AG09319 (cell line): ENCODE measurements at regions not wholly inside any gene's neighbourhood (a gene's known extent, or its start where the extent isn't known, plus 50 kb on each side); places are given as distances from the start of the nearest gene placed in this dataset.
"Not testable (repeated sequence)": the region's sequence is repeated elsewhere in the genome, so short reads cannot be mapped to it uniquely, and the experiment has no call there.

ENCODE experiments used
- DNase-seq: peaks from one replicate; pipeline ENCODE4 v3.0.0-alpha.2; 2010; ENCODE audit warnings: low read depth; ENCODE audit errors: extremely low read depth
- CTCF ChIP-seq: IDR thresholded peaks from 2 replicates; pipeline ENCODE4 v1.5.1; 2011; ENCODE audit warnings: low read depth, mild to moderate bottlenecking, inconsistent platforms, low read length, moderate library complexity

GRCh38 chr5:50553560-50553984, 112.5 kb upstream of the EMB start:
- TF ChIP-seq CTCF: no peak
- no peak for DNase-seq

GRCh38 chr5:50558640-50559039, 107.8 kb upstream of the PARP8 start:
- not testable (repeated sequence) for DNase-seq

GRCh38 chr5:50559955-50560354, 106.5 kb upstream of the PARP8 start:
- TF ChIP-seq CTCF: no peak
- no peak for DNase-seq

- DNase-seq: no peak
- TF ChIP-seq CTCF: no peak
These were observed 103.7 kb upstream of the PARP8 start for GRCh38 chr5:50562694-50563093.

GRCh38 chr5:50564079-50564478, 102.4 kb upstream of the PARP8 start:
- TF ChIP-seq CTCF: no peak
- no peak for DNase-seq

- no peak for DNase-seq
- TF ChIP-seq CTCF: no peak
These were observed 101.9 kb upstream of the PARP8 start for GRCh38 chr5:50564558-50564957.

- DNase-seq: no peak
- TF ChIP-seq CTCF: no peak
These were observed 92.3 kb upstream of the PARP8 start for GRCh38 chr5:50574121-50574520.

GRCh38 chr5:50575740-50576139, 90.7 kb upstream of the PARP8 start:
- no peak for DNase-seq
- TF ChIP-seq CTCF: no peak
